ENCODE measurements at regions not wholly inside any gene's neighbourhood (a gene's known extent, or its start where the extent isn't known, plus 50 kb on each side); places are given as distances from the start of the nearest gene placed in this dataset.

DNA sequence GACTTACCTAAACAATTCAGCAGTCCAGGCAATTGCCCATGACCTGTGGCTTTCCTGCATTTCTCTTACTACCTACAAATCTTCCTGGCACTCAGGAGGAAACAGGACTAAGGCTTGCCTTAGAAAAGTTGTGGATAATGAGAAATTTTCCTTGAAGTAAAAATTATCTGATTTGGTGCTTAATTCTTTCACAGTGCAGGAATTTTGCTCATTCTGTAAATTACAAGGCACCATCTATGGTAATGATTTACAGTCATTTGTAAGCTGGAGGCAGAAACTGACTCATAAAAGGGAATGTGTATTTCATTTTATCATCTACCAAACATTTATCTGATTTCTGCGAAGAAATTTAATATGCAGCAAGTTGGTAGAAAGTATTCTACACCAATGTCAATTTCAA is 211.5 kb upstream of the FKBP1C start:
- TF ChIP-seq CTCF (IDR thresholded peaks at IDR 0.05), result no peak
- no peak for TF ChIP-seq EZH2phosphoT487 (IDR thresholded peaks at IDR 0.05)
- TF ChIP-seq EZH2 (IDR thresholded peaks at IDR 0.05), result no peak

Data from neural progenitor cell (in vitro differentiated cells).